Endothelial cell of umbilical vein (primary cell): ENCODE measurements at regions not wholly inside any gene's neighbourhood (a gene's known extent, or its start where the extent isn't known, plus 50 kb on each side); places are given as distances from the start of the nearest gene placed in this dataset.
"Not testable (repeated sequence)": the region's sequence is repeated elsewhere in the genome, so short reads cannot be mapped to it uniquely, and the experiment has no call there.

Source experiments
- EZH2 ChIP-seq: IDR thresholded peaks from 2 replicates; pipeline ENCODE4 v1.6.1; 2012; ENCODE audit warnings: borderline replicate concordance, low read depth, mild to moderate bottlenecking, moderate library complexity, low read length, inconsistent platforms; ENCODE audit not compliant: severe bottlenecking
- JUN ChIP-seq: IDR thresholded peaks from 2 replicates; pipeline ENCODE4 v1.6.1; 2011; ENCODE audit warnings: borderline replicate concordance, low read depth; ENCODE audit not compliant: insufficient read length, insufficient read depth
- MYC ChIP-seq: IDR thresholded peaks from one replicate; pipeline ENCODE4 v1.6.1; 2011; ENCODE audit warnings: mild to moderate bottlenecking, low read depth, low read length
- POLR2A ChIP-seq: IDR thresholded peaks from 2 replicates; pipeline ENCODE4 v1.6.1; 2012; ENCODE audit warnings: low read depth, mild to moderate bottlenecking, control low read depth, low read length
- POLR2AphosphoS5 ChIP-seq: IDR thresholded peaks from 2 replicates; pipeline ENCODE4 v1.6.1; 2012; ENCODE audit warnings: low read depth, mild to moderate bottlenecking, control low read depth, low read length, moderate library complexity; ENCODE audit not compliant: insufficient read depth
- TF ChIP-seq, protein P1 (sequence below), 2 donors: IDR thresholded peaks; 1 replicate in 1 of 2; 2 replicates in 1 of 2; pipeline ENCODE4 v1.5.1; 2011; ENCODE audit warnings: low read length in 2 of 2, mild to moderate bottlenecking in 2 of 2, moderate library complexity in 2 of 2, control low read depth in 1 of 2, inconsistent platforms in 1 of 2, low read depth in 1 of 2; ENCODE audit not compliant: insufficient read depth in 1 of 2; ENCODE audit errors: extremely low read depth in 1 of 2
- TF ChIP-seq, protein P2 (sequence below): IDR thresholded peaks from 2 replicates; pipeline ENCODE4 v1.6.1; 2011; ENCODE audit not compliant: insufficient read depth, insufficient read length

DNA sequence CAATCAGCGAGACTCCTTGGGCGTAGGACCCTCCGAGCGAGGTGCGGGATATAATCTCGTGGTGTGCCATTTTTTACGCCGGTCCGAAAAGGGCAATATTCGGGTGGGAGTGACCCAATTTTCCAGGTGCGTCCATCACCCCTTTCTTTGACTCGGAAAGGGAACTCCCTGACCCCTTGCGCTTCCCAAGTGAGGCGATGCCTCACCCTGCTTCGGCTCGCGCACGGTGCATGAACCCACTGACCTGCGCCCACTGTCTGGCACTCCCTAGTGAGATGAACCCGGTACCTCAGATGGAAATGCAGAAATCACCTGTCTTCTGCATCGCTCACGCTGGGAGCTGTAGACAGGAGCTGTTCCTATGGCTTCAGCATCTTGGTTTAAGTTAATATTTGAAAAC is 391.7 kb upstream of the LRFN5 start:
- TF ChIP-seq, protein P1, sequence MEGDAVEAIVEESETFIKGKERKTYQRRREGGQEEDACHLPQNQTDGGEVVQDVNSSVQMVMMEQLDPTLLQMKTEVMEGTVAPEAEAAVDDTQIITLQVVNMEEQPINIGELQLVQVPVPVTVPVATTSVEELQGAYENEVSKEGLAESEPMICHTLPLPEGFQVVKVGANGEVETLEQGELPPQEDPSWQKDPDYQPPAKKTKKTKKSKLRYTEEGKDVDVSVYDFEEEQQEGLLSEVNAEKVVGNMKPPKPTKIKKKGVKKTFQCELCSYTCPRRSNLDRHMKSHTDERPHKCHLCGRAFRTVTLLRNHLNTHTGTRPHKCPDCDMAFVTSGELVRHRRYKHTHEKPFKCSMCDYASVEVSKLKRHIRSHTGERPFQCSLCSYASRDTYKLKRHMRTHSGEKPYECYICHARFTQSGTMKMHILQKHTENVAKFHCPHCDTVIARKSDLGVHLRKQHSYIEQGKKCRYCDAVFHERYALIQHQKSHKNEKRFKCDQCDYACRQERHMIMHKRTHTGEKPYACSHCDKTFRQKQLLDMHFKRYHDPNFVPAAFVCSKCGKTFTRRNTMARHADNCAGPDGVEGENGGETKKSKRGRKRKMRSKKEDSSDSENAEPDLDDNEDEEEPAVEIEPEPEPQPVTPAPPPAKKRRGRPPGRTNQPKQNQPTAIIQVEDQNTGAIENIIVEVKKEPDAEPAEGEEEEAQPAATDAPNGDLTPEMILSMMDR (IDR thresholded peaks at IDR 0.05; ENCODE audit: extremely low read depth in 1 of 2, insufficient read depth in 1 of 2, low read depth in 1 of 2, low read length in 2 of 2), result not testable (repeated sequence)
- not testable (repeated sequence) for TF ChIP-seq POLR2A, EZH2, POLR2AphosphoS5, JUN, MYC
- TF ChIP-seq, protein P2, sequence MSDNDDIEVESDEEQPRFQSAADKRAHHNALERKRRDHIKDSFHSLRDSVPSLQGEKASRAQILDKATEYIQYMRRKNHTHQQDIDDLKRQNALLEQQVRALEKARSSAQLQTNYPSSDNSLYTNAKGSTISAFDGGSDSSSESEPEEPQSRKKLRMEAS, result not testable (repeated sequence)
